H9 (cell line): ENCODE measurements at regions not wholly inside any gene's neighbourhood (a gene's known extent, or its start where the extent isn't known, plus 50 kb on each side); places are given as distances from the start of the nearest gene placed in this dataset.

Experiments used
- DNase-seq: peaks from one replicate; pipeline ENCODE4 v3.0.0-alpha.2; 2017
- H2AFZ ChIP-seq: one replicate; pipeline ENCODE4 v1.6.1; 2013; ENCODE audit warnings: mild to moderate bottlenecking, low read length, control low read depth, moderate library complexity
- H2AK5ac ChIP-seq: 2 replicates; pipeline ENCODE4 v1.6.1; 2013; ENCODE audit warnings: low read length, control low read depth, mixed read lengths; ENCODE audit not compliant: insufficient read length
- H2BK120ac ChIP-seq: one replicate; pipeline ENCODE4 v1.6.1; 2013; ENCODE audit warnings: low read depth, mild to moderate bottlenecking, low read length, control low read depth, inconsistent platforms; ENCODE audit not compliant: poor library complexity, severe bottlenecking
- H2BK12ac ChIP-seq: 2 replicates; pipeline ENCODE4 v1.6.1; 2013; ENCODE audit warnings: low read length, control low read depth, mixed read lengths, low read depth; ENCODE audit not compliant: insufficient read length
- H2BK15ac ChIP-seq: 2 replicates; pipeline ENCODE4 v1.6.1; 2013; ENCODE audit warnings: low read depth, low read length, control low read depth
- H2BK20ac ChIP-seq: one replicate; pipeline ENCODE4 v1.6.1; 2013; ENCODE audit warnings: low read depth, mild to moderate bottlenecking, low read length, control low read depth, inconsistent platforms; ENCODE audit not compliant: poor library complexity, severe bottlenecking
- H2BK5ac ChIP-seq: 2 replicates; pipeline ENCODE4 v1.6.1; 2013; ENCODE audit warnings: low read length, control low read depth, mixed read lengths; ENCODE audit not compliant: insufficient read length
- H3K14ac ChIP-seq: 2 replicates; pipeline ENCODE4 v1.6.1; 2013; ENCODE audit warnings: low read length, control low read depth; ENCODE audit not compliant: insufficient read depth
- H3K18ac ChIP-seq: 2 replicates; pipeline ENCODE4 v1.6.1; 2013; ENCODE audit warnings: low read depth, mild to moderate bottlenecking, mixed read lengths, low read length, control low read depth; ENCODE audit not compliant: insufficient read length
- H3K23ac ChIP-seq: 2 replicates; pipeline ENCODE4 v1.6.1; 2013; ENCODE audit warnings: low read length, control low read depth, mixed read lengths, low read depth; ENCODE audit not compliant: insufficient read length
- H3K23me2 ChIP-seq: 2 replicates; pipeline ENCODE4 v1.6.1; 2013; ENCODE audit warnings: low read depth, mild to moderate bottlenecking, mixed read lengths, low read length, control low read depth; ENCODE audit not compliant: insufficient read length, poor library complexity, severe bottlenecking
- H3K27ac ChIP-seq: 2 replicates; pipeline ENCODE4 v1.5.1; 2013; ENCODE audit warnings: low read length, control low read depth, mixed read lengths, low read depth; ENCODE audit not compliant: insufficient read length
- H3K27me3 ChIP-seq: 2 replicates; pipeline ENCODE4 v1.6.1; 2013; ENCODE audit warnings: low read length, control low read depth, inconsistent platforms; ENCODE audit not compliant: insufficient read depth
- H3K4ac ChIP-seq: 2 replicates; pipeline ENCODE4 v1.6.1; 2013; ENCODE audit warnings: low read depth, mild to moderate bottlenecking, control low read depth, inconsistent platforms, low read length, moderate library complexity
- H3K4me1 ChIP-seq: 2 replicates; pipeline ENCODE4 v1.6.1; 2013; ENCODE audit warnings: low read length, control low read depth, inconsistent platforms; ENCODE audit not compliant: insufficient read depth
- H3K4me2 ChIP-seq: 2 replicates; pipeline ENCODE4 v1.6.1; 2013; ENCODE audit warnings: low read length, control low read depth, mixed read lengths; ENCODE audit not compliant: insufficient read length, insufficient read depth
- H3K56ac ChIP-seq: 2 replicates; pipeline ENCODE4 v1.6.1; 2013; ENCODE audit warnings: low read depth, mild to moderate bottlenecking, mixed read lengths, low read length, control low read depth; ENCODE audit not compliant: insufficient read length
- H3K79me1 ChIP-seq: 2 replicates; pipeline ENCODE4 v1.6.1; 2013; ENCODE audit warnings: low read depth, mild to moderate bottlenecking, moderate library complexity, low read length, control low read depth, inconsistent platforms; ENCODE audit not compliant: insufficient read depth, poor library complexity, severe bottlenecking
- H3K79me2 ChIP-seq: 2 replicates; pipeline ENCODE4 v1.6.1; 2013; ENCODE audit warnings: low read length, control low read depth, inconsistent platforms; ENCODE audit not compliant: insufficient read depth
- H3K9ac ChIP-seq: 2 replicates; pipeline ENCODE4 v1.6.1; 2013; ENCODE audit warnings: low read length, control low read depth, mixed read lengths; ENCODE audit not compliant: insufficient read length; ENCODE audit errors: extremely low read depth
- H3K9me3 ChIP-seq: one replicate; pipeline ENCODE4 v1.6.1; 2013; ENCODE audit warnings: low read depth, low read length, inconsistent platforms; ENCODE audit not compliant: control insufficient read depth
- H3T11ph ChIP-seq: one replicate; pipeline ENCODE4 v1.6.1; 2013; ENCODE audit warnings: mild to moderate bottlenecking, low read length, control low read depth, inconsistent platforms
- H4K20me1 ChIP-seq: one replicate; pipeline ENCODE4 v1.6.1; 2013; ENCODE audit not compliant: control insufficient read depth, insufficient read length, insufficient read depth
- H4K5ac ChIP-seq: 2 replicates; pipeline ENCODE4 v1.6.1; 2013; ENCODE audit warnings: low read depth, mild to moderate bottlenecking, mixed read lengths, low read length, control low read depth; ENCODE audit not compliant: insufficient read length
- H4K8ac ChIP-seq: replicated peaks from 2 replicates; pipeline ENCODE4 v1.6.1; 2013; ENCODE audit warnings: low read length, control low read depth, mixed read lengths, low read depth; ENCODE audit not compliant: insufficient read length
- H4K91ac ChIP-seq: 2 replicates; pipeline ENCODE4 v1.6.1; 2013; ENCODE audit warnings: low read depth, mild to moderate bottlenecking, moderate library complexity, mixed read lengths, low read length, control low read depth; ENCODE audit not compliant: insufficient read length
- H3K27ac Mint-ChIP-seq, 3 experiments: 2 replicates in 2 of 3; 3 replicates in 1 of 3; pipeline ENCODE4 v1.8.0; 2020 to 2021; ENCODE audit warnings: mixed read lengths in 3 of 3, mild to moderate bottlenecking in 1 of 3, moderate library complexity in 1 of 3
- H3K27me3 Mint-ChIP-seq: 2 replicates; pipeline ENCODE4 v1.8.0; 2021; ENCODE audit warnings: low read depth, mild to moderate bottlenecking, moderate library complexity, mixed read lengths
- H3K36me3 Mint-ChIP-seq, 3 experiments: 2 replicates in 2 of 3; 3 replicates in 1 of 3; pipeline ENCODE4 v1.8.0; 2020 to 2021; ENCODE audit warnings: low read depth in 3 of 3, mixed read lengths in 3 of 3; ENCODE audit not compliant: insufficient read depth in 1 of 3
- H3K4me1 Mint-ChIP-seq, 2 experiments: 2 replicates each; pipeline ENCODE4 v1.8.0; 2020; ENCODE audit warnings: mixed read lengths in 2 of 2
- H3K4me3 Mint-ChIP-seq, 2 experiments: 2 replicates in 1 of 2; 3 replicates in 1 of 2; pipeline ENCODE4 v1.8.0; 2020 to 2021; ENCODE audit warnings: mild to moderate bottlenecking in 2 of 2, mixed read lengths in 2 of 2, moderate library complexity in 1 of 2
- H3K9me3 Mint-ChIP-seq, 2 experiments: 2 replicates in 1 of 2; 3 replicates in 1 of 2; pipeline ENCODE4 v1.8.0; 2020; ENCODE audit warnings: mild to moderate bottlenecking in 2 of 2, mixed read lengths in 2 of 2, moderate library complexity in 1 of 2
- CTCF ChIP-seq: fragments of 200-600 bp; sonication (generic); conservative IDR thresholded peaks from 3 replicates; pipeline ENCODE4 v1.8.0; 2021; ENCODE audit warnings: antibody characterized with exemption, mild to moderate bottlenecking
- WGBS: extraction: QIAGEN DNeasy Blood & Tissue Kit; methylation state at CpG from one replicate; pipeline ENCODE4 v1.1.7; 2013; ENCODE audit warnings: missing lambda C conversion rate, low lambda C conversion rate, mixed read lengths; ENCODE audit not compliant: insufficient read length; ENCODE audit errors: extremely low coverage; 5-methylcytosine and 5-hydroxymethylcytosine counted together

- H2BK12ac ChIP-seq = no peak overlapping the region
- no peak overlapping the region for H4K91ac ChIP-seq
- H4K8ac ChIP-seq = no peak overlapping the region
- no peaks in the 10 kb centered on the region; the same call in 1 of the 2 replicates for H3K4me1 ChIP-seq
- no peak overlapping the region for H2AK5ac ChIP-seq
- H4K5ac ChIP-seq = no peak overlapping the region
- H2BK5ac ChIP-seq = no peak overlapping the region
- H3K56ac ChIP-seq = no peak overlapping the region
- H3K79me1 ChIP-seq = no peaks in the 10 kb centered on the region
- WGBS = no CpG with 5 or more reads among the region's 3 CpGs
- Mint-ChIP-seq H3K36me3 (peaks cover 9 to 40% (median 11%) of the 10 kb centered on the region in 3 experiments), H3K9me3 (peaks cover 17% of the 10 kb centered on the region in 2 experiments), H3K4me3 (no peak overlapping the region), H3K27ac (no peak overlapping the region), H3K4me1 (peaks cover 13 to 19% of the 10 kb centered on the region in 2 experiments), H3K27me3 (no peaks in the 10 kb centered on the region)
- H3K18ac ChIP-seq = no peak overlapping the region
- no peak overlapping the region for H3K14ac ChIP-seq
- H3T11ph ChIP-seq = no peak overlapping the region
- H3K23me2 ChIP-seq = no peaks in the 10 kb centered on the region
- no peak for TF ChIP-seq CTCF
- no peak overlapping the region for H3K4me2 ChIP-seq
- no peak for DNase-seq
- no peaks in the 10 kb centered on the region for H4K20me1 ChIP-seq
- no peak overlapping the region for H3K27ac ChIP-seq
- no peak overlapping the region for H2BK120ac ChIP-seq
- H2BK15ac ChIP-seq = no peak overlapping the region
- no peak overlapping the region for H2BK20ac ChIP-seq
- no peak overlapping the region for H3K4ac ChIP-seq
- no peaks in the 10 kb centered on the region for H3K9me3 ChIP-seq
- no peak overlapping the region for H3K23ac ChIP-seq
- no peaks in the 10 kb centered on the region for H3K27me3 ChIP-seq
- no peak overlapping the region for H3K9ac ChIP-seq
- H2AFZ ChIP-seq = no peak overlapping the region
- H3K79me2 ChIP-seq = no peaks in the 10 kb centered on the region
Measured at GRCh38 chr12:85654456-85654840, 181.8 kb downstream of the RASSF9 start.
